Stomach (tissue), 8 donors: ENCODE measurements at regions not wholly inside any gene's neighbourhood (a gene's known extent, or its start where the extent isn't known, plus 50 kb on each side); places are given as distances from the start of the nearest gene placed in this dataset.
A peak's percentile ranks its signal among the peaks of the same experiment; 100 is the strongest.

ENCODE experiments used
- DNase-seq, 2 donors: peaks; one replicate each; pipeline versions ENCODE4 v3.0.0 to v3.0.0-alpha.2; 2013 to 2019
- H3K27ac ChIP-seq, 5 donors: fragments of 200-600 bp in 4 of 5; sonication (generic) in 4 of 5; one replicate each; pipeline ENCODE4 v1.5.1; 2013 to 2019; ENCODE audit warnings: mild to moderate bottlenecking in 1 of 5, moderate library complexity in 1 of 5
- H3K27me3 ChIP-seq, 3 donors: fragments of 200-600 bp; sonication (generic); one replicate each; pipeline ENCODE4 v1.5.1; 2017 to 2019; ENCODE audit warnings: mixed run types in 1 of 3
- H3K36me3 ChIP-seq, 4 donors: fragments of 200-600 bp; sonication (generic); 1 replicate in 3 of 4; 2 replicates in 1 of 4; pipeline ENCODE4 v1.5.1; 2016 to 2019
- H3K4me1 ChIP-seq, 4 donors: fragments of 200-600 bp; sonication (generic); one replicate each; pipeline ENCODE4 v1.5.1; 2016 to 2019
- H3K4me3 ChIP-seq, 4 donors: fragments of 200-600 bp; sonication (generic) in 3 of 4; one replicate each; pipeline ENCODE4 v1.5.1; 2016 to 2019; ENCODE audit warnings: mild to moderate bottlenecking in 1 of 4
- H3K9me3 ChIP-seq, 4 donors: fragments of 200-600 bp; sonication (generic); one replicate each; pipeline ENCODE4 v1.5.1; 2016 to 2019
- CTCF ChIP-seq, 7 experiments: fragments of 450-650 bp in 4 of 7; fragments of 200-600 bp in 3 of 7; sonication (generic) in 3 of 7; IDR thresholded peaks; one replicate each; pipeline ENCODE4 v1.5.1; 2016 to 2019; ENCODE audit warnings: antibody characterized with exemption in 7 of 7, control low read depth in 2 of 7, mild to moderate bottlenecking in 1 of 7
- EP300 ChIP-seq: sonication (generic); formaldehyde crosslinking; IDR thresholded peaks from one replicate; pipeline ENCODE4 v1.6.1; 2017; ENCODE audit warnings: antibody characterized with exemption
- POLR2A ChIP-seq, 4 donors: fragments of 450-650 bp; IDR thresholded peaks; one replicate each; pipeline ENCODE4 v1.6.1; 2016; ENCODE audit warnings: antibody characterized with exemption in 4 of 4, control low read depth in 2 of 4, mild to moderate bottlenecking in 1 of 4, moderate library complexity in 1 of 4
- POLR2AphosphoS5 ChIP-seq, 3 donors: sonication (generic); formaldehyde crosslinking; IDR thresholded peaks; one replicate each; pipeline ENCODE4 v1.6.1; 2016; ENCODE audit warnings: antibody characterized with exemption in 3 of 3
- WGBS, 5 donors: extraction: QIAGEN DNeasy Blood & Tissue Kit in 3 of 5; methylation state at CpG; one replicate each; pipeline versions ENCODE4 v1.1.5 to v1.1.7; 2013 to 2018; 5-methylcytosine and 5-hydroxymethylcytosine counted together
- intact Hi-C: fragments of 100-400 bp; cut with DNase I; formaldehyde crosslinking; loops from one replicate; pipeline ENCODE4 v1.15.1; 2023; ENCODE audit warnings: low total_unique reads
- donor health status: healthy with polysubstance abuse.
- donor health status: Bipolar disorder and iron deficiency.
- donor health status: healthy.

GRCh38 chr17:13925579-13925978, 143.7 kb upstream of the COX10 start:
- Histone ChIP-seq H3K9me3 (peaks cover 0 to 8% (median 0%) of the 10 kb centered on the region in 4 donors), H3K36me3 (no peaks in the 10 kb centered on the region), H3K4me1 (no peaks in the 10 kb centered on the region), H3K27me3 (no peaks in the 10 kb centered on the region), H3K27ac (no peak overlapping the region), H3K4me3 (no peak overlapping the region)
- DNase-seq = no peak
- 84 to 96% (median 92%) methylated on average over 5 of the region's 5 CpGs for WGBS, 5 donors
- TF ChIP-seq EP300 = no peak
- TF ChIP-seq CTCF (IDR thresholded peaks at IDR 0.05) = no peak
- no peak for TF ChIP-seq POLR2A (IDR thresholded peaks at IDR 0.05)
- no peak for TF ChIP-seq POLR2AphosphoS5 (IDR thresholded peaks at IDR 0.05)
- intact Hi-C loops = no loop called here

GRCh38 chr17:13931111-13931526, 138.2 kb upstream of the COX10 start:
- no peak for TF ChIP-seq POLR2A (IDR thresholded peaks at IDR 0.05)
- no peak for TF ChIP-seq CTCF (IDR thresholded peaks at IDR 0.05)
- no peak for TF ChIP-seq EP300
- TF ChIP-seq POLR2AphosphoS5 (IDR thresholded peaks at IDR 0.05) = no peak
- intact Hi-C loops = no loop called here

GRCh38 chr17:13931800-13932460, 137.4 kb upstream of the COX10 start:
- H3K9me3 ChIP-seq = peaks cover 0 to 8% (median 0%) of the 10 kb centered on the region in 4 donors
- DNase-seq = peak; percentile 39 to 53
- TF ChIP-seq POLR2AphosphoS5 (IDR thresholded peaks at IDR 0.05) (no peak), EP300 (no peak), CTCF (IDR thresholded peaks at IDR 0.05) (no peak), POLR2A (IDR thresholded peaks at IDR 0.05) (no peak)
- 17 to 33% (median 28%) methylated on average over 4 of the region's 4 CpGs for WGBS, 5 donors
- no peak overlapping the region for H3K4me3 ChIP-seq
- H3K27ac ChIP-seq = peak overlapping the region in 2 of 5 donors; percentile 3 to 54
- intact Hi-C loops = no loop called here
- no peaks in the 10 kb centered on the region for H3K27me3 ChIP-seq
- H3K4me1 ChIP-seq = no peaks in the 10 kb centered on the region
- H3K36me3 ChIP-seq = no peaks in the 10 kb centered on the region

More at GRCh38 chr17:13931111-13931526, 138.2 kb upstream of the COX10 start:
- Histone ChIP-seq H3K27me3 (no peaks in the 10 kb centered on the region), H3K4me1 (no peaks in the 10 kb centered on the region), H3K36me3 (no peaks in the 10 kb centered on the region), H3K9me3 (peaks cover 0 to 8% (median 0%) of the 10 kb centered on the region in 4 donors), H3K4me3 (no peak overlapping the region), H3K27ac (peak overlapping the region in 2 of 5 donors; percentile 3 to 54)
- DNase-seq = peak in 1 of 2 donors; percentile 62
- 76 to 86% (median 77%) methylated on average over 3 of the region's 3 CpGs for WGBS, 5 donors

- no peak for TF ChIP-seq POLR2AphosphoS5 (IDR thresholded peaks at IDR 0.05)
- TF ChIP-seq POLR2A (IDR thresholded peaks at IDR 0.05) = no peak
- TF ChIP-seq EP300 = no peak
- no peak for TF ChIP-seq CTCF (IDR thresholded peaks at IDR 0.05)
- WGBS, 5 donors = 65 to 73% (median 69%) methylated on average over 8 of the region's 8 CpGs
- no peak overlapping the region for H3K4me3 ChIP-seq
Observed at GRCh38 chr17:13933441-13934276, 135.6 kb upstream of the COX10 start.

More at GRCh38 chr17:13933441-13934276, 135.6 kb upstream of the COX10 start:
- Histone ChIP-seq H3K9me3 (peaks cover 0 to 7% (median 0%) of the 10 kb centered on the region in 4 donors), H3K36me3 (no peaks in the 10 kb centered on the region), H3K27ac (no peak overlapping the region), H3K27me3 (no peaks in the 10 kb centered on the region), H3K4me1 (no peaks in the 10 kb centered on the region)
- DNase-seq = no peak
- intact Hi-C loops = no loop called here
